Keratinocyte (primary cell): ENCODE measurements at regions not wholly inside any gene's neighbourhood (a gene's known extent, or its start where the extent isn't known, plus 50 kb on each side); places are given as distances from the start of the nearest gene placed in this dataset.
A peak's percentile ranks its signal among the peaks of the same experiment; 100 is the strongest.

Experiments used
- DNase-seq: peaks from one replicate; pipeline ENCODE4 v3.0.0-alpha.2; 2011; ENCODE audit warnings: low read depth, missing footprints, low spot score
- FAIRE-seq: peaks from 2 replicates; lab custom pipeline; 2011; peaks lifted over from hg19 to GRCh38; lab: Jason Lieb, UNC
- H2AFZ ChIP-seq: 2 replicates; pipeline ENCODE4 v1.6.0; 2012; ENCODE audit warnings: low read length, control low read depth, inconsistent platforms; ENCODE audit not compliant: control insufficient read depth
- H3K27ac ChIP-seq: 2 replicates; pipeline ENCODE4 v1.5.1; 2011; ENCODE audit warnings: low read length; ENCODE audit not compliant: control insufficient read depth, insufficient read depth
- H3K27me3 ChIP-seq: 3 replicates; pipeline ENCODE4 v1.6.0; 2011; ENCODE audit warnings: low read length; ENCODE audit not compliant: control insufficient read depth, insufficient read depth; ENCODE audit errors: extremely low read depth
- H3K36me3 ChIP-seq, 2 experiments: 2 replicates in 1 of 2; 3 replicates in 1 of 2; pipeline ENCODE4 v1.5.1; 2011; ENCODE audit warnings: low read length in 2 of 2, mild to moderate bottlenecking in 1 of 2; ENCODE audit not compliant: control insufficient read depth in 2 of 2, insufficient read depth in 2 of 2; ENCODE audit errors: extremely low read depth in 1 of 2
- H3K4me1 ChIP-seq: 3 replicates; pipeline ENCODE4 v1.5.1; 2011; ENCODE audit warnings: low read length; ENCODE audit not compliant: control insufficient read depth, insufficient read depth; ENCODE audit errors: extremely low read depth
- H3K4me2 ChIP-seq: 3 replicates; pipeline ENCODE4 v1.6.0; 2011; ENCODE audit warnings: low read depth, low read length; ENCODE audit not compliant: control insufficient read depth, insufficient read depth; ENCODE audit errors: extremely low read depth
- H3K4me3 ChIP-seq, 3 experiments: fragments of 200-600 bp in 1 of 3; sonication (generic) in 1 of 3; 2 replicates in 2 of 3; 3 replicates in 1 of 3; pipeline ENCODE4 v1.5.1; 2011 to 2016; ENCODE audit warnings: low read length in 3 of 3, mild to moderate bottlenecking in 3 of 3, control low read depth in 2 of 3, inconsistent platforms in 1 of 3, low read depth in 1 of 3, mixed read lengths in 1 of 3, mixed run types in 1 of 3, moderate library complexity in 1 of 3; ENCODE audit not compliant: control insufficient read depth in 2 of 3, insufficient read depth in 2 of 3; ENCODE audit errors: extremely low read depth in 1 of 3
- H3K79me2 ChIP-seq: 2 replicates; pipeline ENCODE4 v1.6.0; 2012; ENCODE audit warnings: low read length; ENCODE audit not compliant: control insufficient read depth, insufficient read depth
- H3K9ac ChIP-seq: 3 replicates; pipeline ENCODE4 v1.6.0; 2011; ENCODE audit warnings: low read length; ENCODE audit not compliant: control insufficient read depth, insufficient read depth; ENCODE audit errors: extremely low read depth
- H3K9me1 ChIP-seq: 3 replicates; pipeline ENCODE4 v1.6.0; 2011; ENCODE audit warnings: low read length; ENCODE audit not compliant: control insufficient read depth, insufficient read depth; ENCODE audit errors: extremely low read depth
- H3K9me3 ChIP-seq: 2 replicates; pipeline ENCODE4 v1.5.1; 2012; ENCODE audit warnings: low read depth, low read length; ENCODE audit not compliant: control insufficient read depth
- H4K20me1 ChIP-seq: 3 replicates; pipeline ENCODE4 v1.6.0; 2011; ENCODE audit warnings: low read length; ENCODE audit not compliant: control insufficient read depth, insufficient read depth; ENCODE audit errors: extremely low read depth
- EZH2 ChIP-seq: IDR thresholded peaks from one replicate; pipeline ENCODE4 v1.6.1; 2012; ENCODE audit warnings: inconsistent platforms, mild to moderate bottlenecking, low read length, moderate library complexity
- dilution Hi-C: fragments of 300-500 bp; cut with MboI; formaldehyde crosslinking; loops from one replicate; pipeline ENCODE4 v1.7.0; 2020; ENCODE audit warnings: low sequenced_read_pairs; ENCODE audit not compliant: extremely low pct_ligation_motif_present
- TF ChIP-seq, protein P1 (sequence below), 3 experiments: IDR thresholded peaks in 1 of 3; conservative IDR thresholded peaks in 1 of 3; optimal IDR thresholded peaks in 1 of 3; 2 replicates in 2 of 3; 3 replicates in 1 of 3; pipeline versions ENCODE3 to v1.5.1; 2011; ENCODE audit warnings: low read length in 3 of 3, mild to moderate bottlenecking in 3 of 3, moderate library complexity in 2 of 3, control low read depth in 1 of 3, inconsistent platforms in 1 of 3; ENCODE audit not compliant: insufficient read depth in 2 of 3; ENCODE audit errors: extremely low read depth in 1 of 3

DNA sequence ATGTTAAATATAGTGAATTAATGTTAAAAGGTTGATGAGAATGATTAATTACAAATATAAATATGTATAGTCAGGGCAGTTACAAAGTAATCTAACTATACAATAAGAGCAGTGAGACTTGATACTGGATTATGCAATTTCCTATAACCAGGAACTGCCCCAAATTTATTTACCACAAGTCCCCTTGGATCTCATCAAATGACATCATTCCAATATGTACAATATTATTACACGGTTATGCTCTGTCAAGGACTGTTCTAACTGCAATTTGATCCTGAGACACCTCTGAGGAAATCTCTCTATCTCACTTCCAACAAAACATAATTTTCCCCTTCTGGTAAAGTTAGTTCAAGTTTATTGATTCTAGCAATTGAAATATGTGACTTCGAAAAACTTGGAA, 917.6 kb downstream of the NCAM2 start:
- H2AFZ ChIP-seq, result no peak overlapping the region
- no peak overlapping the region for H3K9ac ChIP-seq
- H3K9me1 ChIP-seq, result no peaks in the 10 kb centered on the region
- no peak for FAIRE-seq
- no peaks in the 10 kb centered on the region for H4K20me1 ChIP-seq
- H3K4me2 ChIP-seq, result no peak overlapping the region
- H3K4me1 ChIP-seq, result no peaks in the 10 kb centered on the region
- H3K27ac ChIP-seq, result no peak overlapping the region
- no peaks in the 10 kb centered on the region for H3K27me3 ChIP-seq
- no peak overlapping the region for H3K4me3 ChIP-seq
- dilution Hi-C loops, result no loop called here
- no peak for TF ChIP-seq EZH2
- TF ChIP-seq, protein P1, sequence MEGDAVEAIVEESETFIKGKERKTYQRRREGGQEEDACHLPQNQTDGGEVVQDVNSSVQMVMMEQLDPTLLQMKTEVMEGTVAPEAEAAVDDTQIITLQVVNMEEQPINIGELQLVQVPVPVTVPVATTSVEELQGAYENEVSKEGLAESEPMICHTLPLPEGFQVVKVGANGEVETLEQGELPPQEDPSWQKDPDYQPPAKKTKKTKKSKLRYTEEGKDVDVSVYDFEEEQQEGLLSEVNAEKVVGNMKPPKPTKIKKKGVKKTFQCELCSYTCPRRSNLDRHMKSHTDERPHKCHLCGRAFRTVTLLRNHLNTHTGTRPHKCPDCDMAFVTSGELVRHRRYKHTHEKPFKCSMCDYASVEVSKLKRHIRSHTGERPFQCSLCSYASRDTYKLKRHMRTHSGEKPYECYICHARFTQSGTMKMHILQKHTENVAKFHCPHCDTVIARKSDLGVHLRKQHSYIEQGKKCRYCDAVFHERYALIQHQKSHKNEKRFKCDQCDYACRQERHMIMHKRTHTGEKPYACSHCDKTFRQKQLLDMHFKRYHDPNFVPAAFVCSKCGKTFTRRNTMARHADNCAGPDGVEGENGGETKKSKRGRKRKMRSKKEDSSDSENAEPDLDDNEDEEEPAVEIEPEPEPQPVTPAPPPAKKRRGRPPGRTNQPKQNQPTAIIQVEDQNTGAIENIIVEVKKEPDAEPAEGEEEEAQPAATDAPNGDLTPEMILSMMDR (optimal IDR thresholded peaks at IDR 0.05 in 1 of 3, IDR thresholded peaks at IDR 0.05 in 1 of 3, conservative IDR thresholded peaks at IDR 0.05 in 1 of 3; ENCODE audit: extremely low read depth in 1 of 3, insufficient read depth in 2 of 3, low read length in 3 of 3), result no peak
- DNase-seq, result no peak
- no peaks in the 10 kb centered on the region for H3K79me2 ChIP-seq
- H3K9me3 ChIP-seq, result no peaks in the 10 kb centered on the region
- no peaks in the 10 kb centered on the region for H3K36me3 ChIP-seq

DNA sequence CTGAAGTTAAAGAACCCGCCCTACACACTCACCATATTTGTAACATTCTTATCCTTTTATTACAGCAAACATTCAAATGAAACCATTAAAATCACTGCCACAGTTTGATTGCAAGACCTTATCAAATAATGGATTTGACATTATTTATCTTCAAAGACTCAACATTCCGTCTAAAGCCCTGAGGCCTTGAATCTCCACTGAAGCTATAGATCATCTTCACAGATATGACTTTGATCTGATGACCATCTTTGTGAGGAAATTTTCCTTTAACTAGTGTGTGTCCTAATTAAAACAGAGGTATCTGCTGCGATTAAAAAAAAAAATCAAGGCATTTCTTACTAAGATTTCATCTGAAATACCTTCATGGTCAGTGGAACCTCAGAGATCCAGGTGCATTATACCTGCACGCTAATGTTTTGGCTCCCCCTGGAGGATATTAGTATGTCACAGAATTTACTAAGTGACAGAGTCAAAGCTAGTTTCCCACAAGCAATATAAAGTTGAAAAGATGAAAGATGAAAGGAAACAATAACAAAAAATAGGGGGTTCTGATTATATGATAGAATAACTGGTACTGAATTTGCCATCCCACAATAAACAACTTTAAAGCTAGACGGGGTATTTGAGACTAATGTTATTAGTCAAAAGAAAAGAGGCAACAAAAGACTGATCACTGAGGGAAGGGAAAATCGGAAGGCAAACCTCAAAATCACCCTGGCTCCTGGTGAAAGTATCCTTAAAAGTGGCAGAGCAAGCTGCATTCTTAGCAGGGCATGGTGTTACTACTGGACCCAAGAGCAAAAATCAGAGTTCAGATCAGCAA, 923.4 kb downstream of the NCAM2 start:
- no peaks in the 10 kb centered on the region for H3K79me2 ChIP-seq
- H3K27me3 ChIP-seq, result no peaks in the 10 kb centered on the region
- no peak overlapping the region for H2AFZ ChIP-seq
- H3K9me1 ChIP-seq, result no peaks in the 10 kb centered on the region
- DNase-seq (no peak), FAIRE-seq (no peak)
- dilution Hi-C loops, result no loop called here
- no peaks in the 10 kb centered on the region for H4K20me1 ChIP-seq
- no peaks in the 10 kb centered on the region for H3K36me3 ChIP-seq
- no peaks in the 10 kb centered on the region for H3K4me1 ChIP-seq
- H3K4me3 ChIP-seq, result no peak overlapping the region
- H3K4me2 ChIP-seq, result no peak overlapping the region
- no peaks in the 10 kb centered on the region for H3K9me3 ChIP-seq
- H3K27ac ChIP-seq, result no peak overlapping the region
- TF ChIP-seq, protein P1 (optimal IDR thresholded peaks at IDR 0.05 in 1 of 3, IDR thresholded peaks at IDR 0.05 in 1 of 3, conservative IDR thresholded peaks at IDR 0.05 in 1 of 3; ENCODE audit: extremely low read depth in 1 of 3, insufficient read depth in 2 of 3, low read length in 3 of 3), result peak; percentile 30 to 38 (median 33)
- TF ChIP-seq EZH2, result no peak
- H3K9ac ChIP-seq, result no peak overlapping the region
